ENCODE measurements at regions not wholly inside any gene's neighbourhood (a gene's known extent, or its start where the extent isn't known, plus 50 kb on each side); places are given as distances from the start of the nearest gene placed in this dataset.

- ATAC-seq = no peak
- no peak for TF ChIP-seq RARB (CRISPR knock-in tag; IDR thresholded peaks at IDR 0.05)
- no peak for TF ChIP-seq PPARA (CRISPR knock-in tag; IDR thresholded peaks at IDR 0.05; ENCODE audit: borderline replicate concordance)
- TF ChIP-seq BACH2 (CRISPR knock-in tag; IDR thresholded peaks at IDR 0.05; ENCODE audit: borderline replicate concordance) = no peak
- no peak for TF ChIP-seq OSR1 (CRISPR knock-in tag; IDR thresholded peaks at IDR 0.05)
- no peak for TF ChIP-seq CSRNP3 (CRISPR knock-in tag; IDR thresholded peaks at IDR 0.05)
- no peak for TF ChIP-seq POU6F1 (CRISPR knock-in tag; IDR thresholded peaks at IDR 0.05; ENCODE audit: borderline replicate concordance, low read depth)
Measured at GRCh38 chr6:71512256-71512655, 223.6 kb downstream of the OGFRL1 start.

- TF ChIP-seq OSR1 (CRISPR knock-in tag; IDR thresholded peaks at IDR 0.05) = no peak
- no peak for TF ChIP-seq ZFP3 (CRISPR knock-in tag; IDR thresholded peaks at IDR 0.05)
- TF ChIP-seq CSDC2 (CRISPR knock-in tag; IDR thresholded peaks at IDR 0.05) = no peak
- TF ChIP-seq ISL1 (CRISPR knock-in tag; IDR thresholded peaks at IDR 0.05) = no peak
- TF ChIP-seq SNAI2 (CRISPR knock-in tag; IDR thresholded peaks at IDR 0.05) = no peak
- no peak for TF ChIP-seq BACH2 (CRISPR knock-in tag; IDR thresholded peaks at IDR 0.05; ENCODE audit: borderline replicate concordance)
- no peak for TF ChIP-seq CREB5 (CRISPR knock-in tag; IDR thresholded peaks at IDR 0.05; ENCODE audit: low read depth)
- ATAC-seq = no peak
Measured at GRCh38 chr6:71513036-71513435, 224.4 kb downstream of the OGFRL1 start.

GRCh38 chr6:71523548-71523947, 234.9 kb downstream of the OGFRL1 start:
- no peak for TF ChIP-seq ISL1 (CRISPR knock-in tag; IDR thresholded peaks at IDR 0.05)
- TF ChIP-seq ZFP3 (CRISPR knock-in tag; IDR thresholded peaks at IDR 0.05) = no peak
- no peak for TF ChIP-seq CSRNP3 (CRISPR knock-in tag; IDR thresholded peaks at IDR 0.05)
- TF ChIP-seq CSDC2 (CRISPR knock-in tag; IDR thresholded peaks at IDR 0.05) = no peak
- TF ChIP-seq ZFP30 (CRISPR knock-in tag; IDR thresholded peaks at IDR 0.05) = no peak
- TF ChIP-seq POU6F1 (CRISPR knock-in tag; IDR thresholded peaks at IDR 0.05; ENCODE audit: borderline replicate concordance, low read depth) = no peak
- TF ChIP-seq TCF4 (CRISPR knock-in tag; IDR thresholded peaks at IDR 0.05; ENCODE audit: borderline replicate concordance) = no peak
- TF ChIP-seq OSR1 (CRISPR knock-in tag; IDR thresholded peaks at IDR 0.05) = no peak
- TF ChIP-seq GLIS3 (CRISPR knock-in tag; IDR thresholded peaks at IDR 0.05) = no peak
- TF ChIP-seq ARNTL (CRISPR knock-in tag; IDR thresholded peaks at IDR 0.05; ENCODE audit: borderline replicate concordance, low read depth) = no peak
- TF ChIP-seq TSHZ2 (CRISPR knock-in tag; IDR thresholded peaks at IDR 0.05) = no peak
- TF ChIP-seq TOX (CRISPR knock-in tag; IDR thresholded peaks at IDR 0.05; ENCODE audit: borderline replicate concordance) = no peak
- TF ChIP-seq ZNF70 (CRISPR knock-in tag; IDR thresholded peaks at IDR 0.05) = no peak
- TF ChIP-seq RARB (CRISPR knock-in tag; IDR thresholded peaks at IDR 0.05) = no peak
- no peak for TF ChIP-seq ZC3H10 (CRISPR knock-in tag; IDR thresholded peaks at IDR 0.05)
- TF ChIP-seq ZNF8 (CRISPR knock-in tag; IDR thresholded peaks at IDR 0.05) = no peak
- TF ChIP-seq PPARA (CRISPR knock-in tag; IDR thresholded peaks at IDR 0.05; ENCODE audit: borderline replicate concordance) = no peak
- no peak for TF ChIP-seq CREB5 (CRISPR knock-in tag; IDR thresholded peaks at IDR 0.05; ENCODE audit: low read depth)
- TF ChIP-seq BACH2 (CRISPR knock-in tag; IDR thresholded peaks at IDR 0.05; ENCODE audit: borderline replicate concordance) = no peak
- no peak for TF ChIP-seq PATZ1 (CRISPR knock-in tag; IDR thresholded peaks at IDR 0.05; ENCODE audit: borderline replicate concordance)
- no peak for ATAC-seq

Data from SK-N-SH treated with all-trans-retinoic acid at 6 μM for 48 hours (cell line).